ENCODE measurements at regions not wholly inside any gene's neighbourhood (a gene's known extent, or its start where the extent isn't known, plus 50 kb on each side); places are given as distances from the start of the nearest gene placed in this dataset.

GRCh38 chr2:17309181-17309580 lies 209.1 kb downstream of the RAD51AP2 start:
- H3K4me3 ChIP-seq (ENCODE audit: low read depth, low read length), result no peak overlapping the region
- H3K9me3 ChIP-seq (ENCODE audit: control insufficient read depth, low read length), result no peaks in the 10 kb centered on the region
- H3K36me3 ChIP-seq (ENCODE audit: control insufficient read depth, insufficient read depth, low read length), result no peaks in the 10 kb centered on the region
- H3K4me2 ChIP-seq (ENCODE audit: low read length), result no peak overlapping the region
- TF ChIP-seq CTCF (IDR thresholded peaks at IDR 0.05), result no peak
- no peaks in the 10 kb centered on the region for H3K4me1 ChIP-seq
- no peak overlapping the region for H3K9ac ChIP-seq
- H3K27me3 ChIP-seq (ENCODE audit: control insufficient read depth, insufficient read depth, low read length), result no peaks in the 10 kb centered on the region
- no peak overlapping the region for H3K27ac ChIP-seq
- H3K79me2 ChIP-seq, result no peaks in the 10 kb centered on the region
- H2AFZ ChIP-seq, result no peak overlapping the region

- no peaks in the 10 kb centered on the region for H3K4me1 ChIP-seq
- no peak overlapping the region for H3K27ac ChIP-seq
- H3K4me3 ChIP-seq (ENCODE audit: low read depth, low read length), result no peak overlapping the region
- no peaks in the 10 kb centered on the region for H3K9me3 ChIP-seq (ENCODE audit: control insufficient read depth, low read length)
- no peaks in the 10 kb centered on the region for H3K27me3 ChIP-seq (ENCODE audit: control insufficient read depth, insufficient read depth, low read length)
- no peak overlapping the region for H2AFZ ChIP-seq
- H3K36me3 ChIP-seq (ENCODE audit: control insufficient read depth, insufficient read depth, low read length), result no peaks in the 10 kb centered on the region
- no peak overlapping the region for H3K9ac ChIP-seq
- H3K4me2 ChIP-seq (ENCODE audit: low read length), result no peak overlapping the region
- no peak for TF ChIP-seq CTCF (IDR thresholded peaks at IDR 0.05)
- no peaks in the 10 kb centered on the region for H3K79me2 ChIP-seq
These were observed 211.5 kb downstream of the RAD51AP2 start for GRCh38 chr2:17306706-17307105.

GRCh38 chr2:17306219-17306618 lies 212.0 kb downstream of the RAD51AP2 start:
- no peaks in the 10 kb centered on the region for H3K79me2 ChIP-seq
- no peaks in the 10 kb centered on the region for H3K36me3 ChIP-seq (ENCODE audit: control insufficient read depth, insufficient read depth, low read length)
- no peak overlapping the region for H3K9ac ChIP-seq
- no peak overlapping the region for H3K4me2 ChIP-seq (ENCODE audit: low read length)
- H3K4me1 ChIP-seq, result no peaks in the 10 kb centered on the region
- no peaks in the 10 kb centered on the region for H3K27me3 ChIP-seq (ENCODE audit: control insufficient read depth, insufficient read depth, low read length)
- no peak overlapping the region for H2AFZ ChIP-seq
- no peak overlapping the region for H3K4me3 ChIP-seq (ENCODE audit: low read depth, low read length)
- no peak for TF ChIP-seq CTCF (IDR thresholded peaks at IDR 0.05)
- no peak overlapping the region for H3K27ac ChIP-seq
- no peaks in the 10 kb centered on the region for H3K9me3 ChIP-seq (ENCODE audit: control insufficient read depth, low read length)

GRCh38 chr2:17303521-17303920 lies 214.7 kb downstream of the RAD51AP2 start:
- Histone ChIP-seq H3K79me2 (no peaks in the 10 kb centered on the region), H3K27ac (no peak overlapping the region), H3K9ac (no peak overlapping the region), H3K27me3 (ENCODE audit: control insufficient read depth, insufficient read depth, low read length) (no peaks in the 10 kb centered on the region), H3K4me2 (ENCODE audit: low read length) (no peak overlapping the region), H3K4me1 (no peaks in the 10 kb centered on the region), H2AFZ (no peak overlapping the region), H3K36me3 (ENCODE audit: control insufficient read depth, insufficient read depth, low read length) (no peaks in the 10 kb centered on the region), H3K4me3 (ENCODE audit: low read depth, low read length) (no peak overlapping the region), H3K9me3 (ENCODE audit: control insufficient read depth, low read length) (no peaks in the 10 kb centered on the region)
- TF ChIP-seq CTCF (IDR thresholded peaks at IDR 0.05), result no peak

- H3K4me3 ChIP-seq (ENCODE audit: low read depth, low read length), result no peak overlapping the region
- no peak for TF ChIP-seq CTCF (IDR thresholded peaks at IDR 0.05)
- H3K4me2 ChIP-seq (ENCODE audit: low read length), result no peak overlapping the region
- no peak overlapping the region for H3K27ac ChIP-seq
- no peak overlapping the region for H2AFZ ChIP-seq
- no peaks in the 10 kb centered on the region for H3K36me3 ChIP-seq (ENCODE audit: control insufficient read depth, insufficient read depth, low read length)
- no peaks in the 10 kb centered on the region for H3K9me3 ChIP-seq (ENCODE audit: control insufficient read depth, low read length)
- no peaks in the 10 kb centered on the region for H3K27me3 ChIP-seq (ENCODE audit: control insufficient read depth, insufficient read depth, low read length)
- no peaks in the 10 kb centered on the region for H3K4me1 ChIP-seq
- no peaks in the 10 kb centered on the region for H3K79me2 ChIP-seq
- H3K9ac ChIP-seq, result no peak overlapping the region
These were observed 215.2 kb downstream of the RAD51AP2 start for GRCh38 chr2:17303054-17303453.

Measured in parathyroid adenoma (tissue), 2 donors.